CD4-positive, alpha-beta T cell (primary cell): ENCODE measurements at regions not wholly inside any gene's neighbourhood (a gene's known extent, or its start where the extent isn't known, plus 50 kb on each side); places are given as distances from the start of the nearest gene placed in this dataset.
A peak's percentile ranks its signal among the peaks of the same experiment; 100 is the strongest.

Experiments used
- ATAC-seq: fragments of 200-7000 bp; cut with Tn5 transposase; one replicate; pipeline ENCODE4 v1.10.0; 2022; ENCODE audit warnings: mild to moderate bottlenecking; ENCODE audit not compliant: poor library complexity
- CTCF ChIA-PET: fragments of 350-600 bp; sonication (Branson Sonifier 250); formaldehyde crosslinking; loops from one replicate; lab custom pipeline; 2021; ENCODE audit warnings: antibody characterized with exemption, inconsistent platforms; lab: Charles Lee
- POLR2A ChIA-PET: fragments of 350-600 bp; sonication (Branson Sonifier 250); formaldehyde crosslinking; loops from one replicate; lab custom pipeline; 2021; ENCODE audit warnings: antibody characterized with exemption, inconsistent platforms; lab: Charles Lee
- DNase-seq, 14 experiments: peaks; one replicate each; pipeline ENCODE4 v3.0.0-alpha.2; 2013 to 2020; ENCODE audit warnings: mixed read lengths in 2 of 14
- H3K27ac ChIP-seq, 2 donors: one replicate each; pipeline versions ENCODE4 v1.5.1 to v1.7.0; 2013; ENCODE audit warnings: low read length in 2 of 2, low read depth in 1 of 2, mild to moderate bottlenecking in 1 of 2
- H3K27me3 ChIP-seq, 2 experiments: 1 replicate in 1 of 2; 2 replicates in 1 of 2; pipeline versions ENCODE4 v1.6.1 to v1.7.0; 2013; ENCODE audit warnings: low read length in 2 of 2, control low read depth in 1 of 2, mild to moderate bottlenecking in 1 of 2, moderate library complexity in 1 of 2; ENCODE audit not compliant: insufficient read depth in 2 of 2, control insufficient read depth in 1 of 2
- H3K36me3 ChIP-seq: one replicate; pipeline ENCODE4 v1.6.1; 2013; ENCODE audit warnings: low read length, control low read depth; ENCODE audit not compliant: insufficient read depth
- H3K4me1 ChIP-seq: one replicate; pipeline ENCODE4 v1.6.1; 2013; ENCODE audit warnings: low read length, control low read depth; ENCODE audit not compliant: insufficient read depth
- H3K4me3 ChIP-seq: one replicate; pipeline ENCODE4 v1.5.1; 2013; ENCODE audit warnings: mild to moderate bottlenecking, low read length, moderate library complexity
- H3K9me3 ChIP-seq, 2 experiments: 1 replicate in 1 of 2; 2 replicates in 1 of 2; pipeline versions ENCODE4 v1.6.1 to v1.7.0; 2013; ENCODE audit warnings: low read length in 2 of 2, mild to moderate bottlenecking in 2 of 2, control low read depth in 1 of 2, moderate library complexity in 1 of 2; ENCODE audit not compliant: control insufficient read depth in 1 of 2, insufficient read depth in 1 of 2
- H3K27ac Mint-ChIP-seq: one replicate; pipeline ENCODE4 v1.8.0; 2020; ENCODE audit warnings: mixed read lengths
- H3K27me3 Mint-ChIP-seq: one replicate; pipeline ENCODE4 v1.8.0; 2021; ENCODE audit warnings: mixed read lengths
- H3K36me3 Mint-ChIP-seq: one replicate; pipeline ENCODE4 v1.8.0; 2021; ENCODE audit warnings: low read depth, mixed read lengths
- H3K4me1 Mint-ChIP-seq: one replicate; pipeline ENCODE4 v1.8.0; 2021; ENCODE audit warnings: low read depth, mixed read lengths
- H3K4me3 Mint-ChIP-seq: one replicate; pipeline ENCODE4 v1.8.0; 2020; ENCODE audit warnings: mild to moderate bottlenecking, mixed read lengths
- H3K9me3 Mint-ChIP-seq: one replicate; pipeline ENCODE4 v1.8.0; 2020; ENCODE audit warnings: mixed read lengths
- CTCF ChIP-seq: fragments of 200-600 bp; IDR thresholded peaks from one replicate; pipeline ENCODE4 v1.8.0; 2022; ENCODE audit warnings: antibody characterized with exemption, mild to moderate bottlenecking
- intact Hi-C, 2 experiments: fragments of 100-400 bp; cut with DNase I in 1 of 2; cut with micrococcal nuclease in 1 of 2; formaldehyde crosslinking; loops; one replicate each; pipeline versions ENCODE4 v1.15.1 to v1.9.0; 2023 to 2025; cut with DNase I, micrococcal nuclease

- TF ChIP-seq CTCF, result no peak
- no peak overlapping the region for H3K27ac Mint-ChIP-seq
- CTCF ChIA-PET, result no interaction called here
Observed at GRCh38 chrX:13109817-13110216, 65.4 kb upstream of the FAM9C start.

GRCh38 chrX:13103914-13104274 lies 59.5 kb upstream of the FAM9C start:
- Histone ChIP-seq H3K4me3 (no peak overlapping the region), H3K27ac (no peak overlapping the region), H3K27me3 (no peaks in the 10 kb centered on the region), H3K4me1 (peaks cover 12% of the 10 kb centered on the region), H3K9me3 (no peaks in the 10 kb centered on the region), H3K36me3 (no peaks in the 10 kb centered on the region)
- no peak for TF ChIP-seq CTCF
- CTCF ChIA-PET, result no interaction called here
- Mint-ChIP-seq H3K4me1 (peaks cover 41% of the 10 kb centered on the region), H3K36me3 (no peaks in the 10 kb centered on the region), H3K9me3 (no peaks in the 10 kb centered on the region), H3K27ac (no peak overlapping the region), H3K27me3 (no peaks in the 10 kb centered on the region), H3K4me3 (no peak overlapping the region)
- POLR2A ChIA-PET, result no interaction called here
- intact Hi-C loops, result no loop called here
- ATAC-seq (no peak), DNase-seq (no peak)

More at GRCh38 chrX:13109817-13110216, 65.4 kb upstream of the FAM9C start:
- Histone ChIP-seq H3K27ac (no peak overlapping the region), H3K4me1 (no peaks in the 10 kb centered on the region), H3K27me3 (no peaks in the 10 kb centered on the region), H3K36me3 (no peaks in the 10 kb centered on the region), H3K4me3 (no peak overlapping the region), H3K9me3 (no peaks in the 10 kb centered on the region)
- Mint-ChIP-seq H3K36me3 (no peaks in the 10 kb centered on the region), H3K27me3 (no peaks in the 10 kb centered on the region), H3K4me1 (no peaks in the 10 kb centered on the region), H3K4me3 (no peak overlapping the region), H3K9me3 (no peaks in the 10 kb centered on the region)
- POLR2A ChIA-PET, result no interaction called here
- DNase-seq (no peak), ATAC-seq (no peak)
- intact Hi-C loops, result no loop called here

- Mint-ChIP-seq H3K27me3 (no peaks in the 10 kb centered on the region), H3K4me1 (peaks cover 46% of the 10 kb centered on the region), H3K36me3 (no peaks in the 10 kb centered on the region), H3K27ac (peak overlapping the region; percentile 44), H3K9me3 (no peaks in the 10 kb centered on the region), H3K4me3 (no peak overlapping the region)
- no peaks in the 10 kb centered on the region for H3K27me3 ChIP-seq
- ATAC-seq, result no peak
- intact Hi-C loops, result no loop called here
- no peak for DNase-seq
- H3K4me3 ChIP-seq, result no peak overlapping the region
- no peaks in the 10 kb centered on the region for H3K9me3 ChIP-seq
- no peak overlapping the region for H3K27ac ChIP-seq
- H3K36me3 ChIP-seq, result no peaks in the 10 kb centered on the region
- ChIA-PET CTCF (no interaction called here), POLR2A (no interaction called here)
- peaks cover 12% of the 10 kb centered on the region for H3K4me1 ChIP-seq
- no peak for TF ChIP-seq CTCF
Observed at GRCh38 chrX:13103188-13103913, 58.9 kb upstream of the FAM9C start.
